Gastrocnemius medialis (tissue), 4 donors: ENCODE measurements at regions not wholly inside any gene's neighbourhood (a gene's known extent, or its start where the extent isn't known, plus 50 kb on each side); places are given as distances from the start of the nearest gene placed in this dataset.

ENCODE experiments used
- ATAC-seq, 2 donors: fragments of 150-250 bp; one replicate each; pipeline ENCODE4 v1.9.1; 2016
- DNase-seq, 2 donors: peaks; one replicate each; pipeline ENCODE4 v3.0.0-alpha.2; 2019
- H3K27ac ChIP-seq, 4 donors: fragments of 200-600 bp; sonication (generic); 1 replicate in 1 of 4; 2 replicates in 3 of 4; pipeline ENCODE4 v1.5.1; 2016 to 2018; ENCODE audit warnings: mild to moderate bottlenecking in 2 of 4, moderate library complexity in 1 of 4
- H3K27me3 ChIP-seq, 3 donors: fragments of 200-600 bp; sonication (generic) in 2 of 3; 1 replicate in 1 of 3; 2 replicates in 2 of 3; pipeline versions ENCODE4 v1.5.1 to v1.6.0; 2016 to 2019; ENCODE audit warnings: mild to moderate bottlenecking in 1 of 3, moderate library complexity in 1 of 3
- H3K36me3 ChIP-seq, 2 donors: fragments of 200-600 bp; sonication (generic) in 1 of 2; one replicate each; pipeline ENCODE4 v1.5.1; 2017 to 2018
- H3K4me1 ChIP-seq, 2 donors: fragments of 200-600 bp; sonication (generic) in 1 of 2; one replicate each; pipeline ENCODE4 v1.5.1; 2016 to 2017; ENCODE audit warnings: mild to moderate bottlenecking in 2 of 2
- H3K4me3 ChIP-seq, 4 donors: fragments of 200-600 bp; sonication (generic) in 3 of 4; 1 replicate in 1 of 4; 2 replicates in 3 of 4; pipeline ENCODE4 v1.5.1; 2016 to 2019; ENCODE audit warnings: mild to moderate bottlenecking in 2 of 4
- H3K9me3 ChIP-seq, 3 donors: fragments of 200-600 bp; sonication (generic) in 2 of 3; 1 replicate in 1 of 3; 2 replicates in 2 of 3; pipeline ENCODE4 v1.5.1; 2016 to 2019
- CTCF ChIP-seq, 5 experiments: fragments of 450-650 bp in 3 of 5; fragments of 200-600 bp in 2 of 5; sonication (generic) in 2 of 5; IDR thresholded peaks in 4 of 5; conservative IDR thresholded peaks in 1 of 5; 1 replicate in 4 of 5; 2 replicates in 1 of 5; pipeline ENCODE4 v1.5.1; 2016 to 2019; ENCODE audit warnings: antibody characterized with exemption in 5 of 5, mild to moderate bottlenecking in 3 of 5, moderate library complexity in 3 of 5
- POLR2A ChIP-seq, 2 donors: fragments of 450-650 bp; IDR thresholded peaks; one replicate each; pipeline ENCODE4 v1.6.1; 2017; ENCODE audit warnings: antibody characterized with exemption in 2 of 2, mild to moderate bottlenecking in 2 of 2, moderate library complexity in 2 of 2
- in situ Hi-C, 4 donors: fragments of 200-750 bp; cut with MboI; loops; one replicate each; pipeline versions ENCODE4 v1.15.0 to v1.8.0; 2017; ENCODE audit warnings: low sequenced_read_pairs in 4 of 4
- intact Hi-C: fragments of 100-400 bp; cut with DNase I; formaldehyde crosslinking; loops from one replicate; pipeline ENCODE4 v1.15.1; 2023; ENCODE audit warnings: low total_unique reads

- in situ Hi-C loops, result no loop called here
- no peak for ATAC-seq
Measured at GRCh38 chr12:77590306-77590705, 240.4 kb upstream of the NAV3 start.

GRCh38 chr12:77584860-77585259 is 245.8 kb upstream of the NAV3 start:
- in situ Hi-C loops, result no loop called here
- no peak for ATAC-seq
- Histone ChIP-seq H3K4me1 (no peaks in the 10 kb centered on the region), H3K4me3 (no peak overlapping the region), H3K27me3 (no peaks in the 10 kb centered on the region), H3K27ac (no peak overlapping the region), H3K9me3 (no peaks in the 10 kb centered on the region), H3K36me3 (no peaks in the 10 kb centered on the region)
- no peak for DNase-seq
- TF ChIP-seq CTCF (IDR thresholded peaks at IDR 0.05 in 4 of 5, conservative IDR thresholded peaks at IDR 0.05 in 1 of 5) (no peak), POLR2A (IDR thresholded peaks at IDR 0.05) (no peak)
- intact Hi-C loops, result no loop called here

More at GRCh38 chr12:77590306-77590705, 240.4 kb upstream of the NAV3 start:
- no peaks in the 10 kb centered on the region for H3K36me3 ChIP-seq
- H3K4me1 ChIP-seq, result no peaks in the 10 kb centered on the region
- no peaks in the 10 kb centered on the region for H3K9me3 ChIP-seq
- TF ChIP-seq POLR2A (IDR thresholded peaks at IDR 0.05), result no peak
- TF ChIP-seq CTCF (IDR thresholded peaks at IDR 0.05 in 4 of 5, conservative IDR thresholded peaks at IDR 0.05 in 1 of 5), result no peak
- no peaks in the 10 kb centered on the region for H3K27me3 ChIP-seq
- no peak overlapping the region for H3K4me3 ChIP-seq
- no peak for DNase-seq
- no peak overlapping the region for H3K27ac ChIP-seq
- intact Hi-C loops, result no loop called here

- ATAC-seq, result no peak
- intact Hi-C loops, result no loop called here
Measured at GRCh38 chr12:77578466-77579220, 252.1 kb upstream of the NAV3 start.

GRCh38 chr12:77577791-77578190 is 252.9 kb upstream of the NAV3 start:
- Histone ChIP-seq H3K27me3 (no peaks in the 10 kb centered on the region), H3K36me3 (no peaks in the 10 kb centered on the region), H3K4me1 (no peaks in the 10 kb centered on the region), H3K9me3 (no peaks in the 10 kb centered on the region), H3K27ac (no peak overlapping the region), H3K4me3 (no peak overlapping the region)
- intact Hi-C loops, result no loop called here
- ATAC-seq (no peak), DNase-seq (no peak)
- in situ Hi-C loops, result no loop called here
- no peak for TF ChIP-seq CTCF (IDR thresholded peaks at IDR 0.05 in 4 of 5, conservative IDR thresholded peaks at IDR 0.05 in 1 of 5)
- no peak for TF ChIP-seq POLR2A (IDR thresholded peaks at IDR 0.05)

More at GRCh38 chr12:77578466-77579220, 252.1 kb upstream of the NAV3 start:
- no peaks in the 10 kb centered on the region for H3K9me3 ChIP-seq
- H3K27ac ChIP-seq, result no peak overlapping the region
- no peaks in the 10 kb centered on the region for H3K27me3 ChIP-seq
- TF ChIP-seq POLR2A (IDR thresholded peaks at IDR 0.05) (no peak), CTCF (IDR thresholded peaks at IDR 0.05 in 4 of 5, conservative IDR thresholded peaks at IDR 0.05 in 1 of 5) (no peak)
- H3K36me3 ChIP-seq, result no peaks in the 10 kb centered on the region
- in situ Hi-C loops, result no loop called here
- no peaks in the 10 kb centered on the region for H3K4me1 ChIP-seq
- no peak for DNase-seq
- H3K4me3 ChIP-seq, result no peak overlapping the region
